Endothelial cell of umbilical vein (primary cell): ENCODE measurements at regions not wholly inside any gene's neighbourhood (a gene's known extent, or its start where the extent isn't known, plus 50 kb on each side); places are given as distances from the start of the nearest gene placed in this dataset.

Experiments used
- BruUV-seq: library from RNA; stranded (reverse); fragments of 400-500 nt; replicated peaks from 2 replicates; lab custom pipeline; 2021; lab: Mats Ljungman, UMichigan
- CTCF ChIA-PET: fragments of 300-600, 350-600 bp; sonication (Branson Sonifier 250); formaldehyde crosslinking; loops from one replicate; lab custom pipeline; 2021; ENCODE audit warnings: antibody characterized with exemption, inconsistent platforms; lab: Charles Lee
- POLR2A ChIA-PET: fragments of 300-600, 350-600 bp; sonication (Branson Sonifier 250); formaldehyde crosslinking; loops from one replicate; lab custom pipeline; 2021; ENCODE audit warnings: antibody characterized with exemption, inconsistent platforms; lab: Charles Lee
- DNase-seq: peaks from one replicate; pipeline ENCODE4 v3.0.0-alpha.2; 2011; ENCODE audit warnings: low read depth, low spot score
- FAIRE-seq: peaks from 2 replicates; lab custom pipeline; 2011; peaks lifted over from hg19 to GRCh38; lab: Jason Lieb, UNC
- H2AFZ ChIP-seq: 2 replicates; pipeline ENCODE4 v1.6.0; 2012; ENCODE audit warnings: low read depth, low read length, control low read depth, inconsistent platforms
- H3K27ac ChIP-seq: 2 replicates; pipeline ENCODE4 v1.5.1; 2011; ENCODE audit warnings: low read depth, mild to moderate bottlenecking, control low read depth, low read length, moderate library complexity; ENCODE audit not compliant: insufficient read depth
- H3K27me3 ChIP-seq, 2 experiments: 2 replicates each; pipeline versions ENCODE4 v1.6.0 to v1.6.1; 2011; ENCODE audit warnings: low read length in 2 of 2, mixed read lengths in 1 of 2; ENCODE audit not compliant: control insufficient read depth in 2 of 2, insufficient read depth in 2 of 2
- H3K36me3 ChIP-seq, 2 experiments: 2 replicates in 1 of 2; 3 replicates in 1 of 2; pipeline ENCODE4 v1.5.1; 2011; ENCODE audit warnings: low read length in 2 of 2, mild to moderate bottlenecking in 1 of 2, moderate library complexity in 1 of 2; ENCODE audit not compliant: control insufficient read depth in 2 of 2, insufficient read depth in 2 of 2; ENCODE audit errors: extremely low read depth in 1 of 2
- H3K4me1 ChIP-seq: 3 replicates; pipeline ENCODE4 v1.5.1; 2011; ENCODE audit warnings: mild to moderate bottlenecking, low read length; ENCODE audit not compliant: control insufficient read depth, insufficient read depth; ENCODE audit errors: extremely low read depth
- H3K4me2 ChIP-seq: 2 replicates; pipeline ENCODE4 v1.6.1; 2011; ENCODE audit warnings: low read length, control low read depth, mixed read lengths; ENCODE audit not compliant: insufficient read depth
- H3K4me3 ChIP-seq, 3 experiments: fragments of 200-600 bp in 1 of 3; sonication (generic), shearing (Covaris generic) in 1 of 3; replicated peaks in 1 of 3; 2 replicates each; pipeline ENCODE4 v1.5.1; 2011 to 2016; ENCODE audit warnings: control low read depth in 3 of 3, low read length in 3 of 3, mild to moderate bottlenecking in 2 of 3, inconsistent platforms in 1 of 3, low read depth in 1 of 3, moderate library complexity in 1 of 3; ENCODE audit not compliant: insufficient read depth in 1 of 3
- H3K79me2 ChIP-seq: 2 replicates; pipeline ENCODE4 v1.6.0; 2012; ENCODE audit warnings: low read length, inconsistent platforms; ENCODE audit not compliant: control insufficient read depth, insufficient read depth
- H3K9ac ChIP-seq: replicated peaks from 2 replicates; pipeline ENCODE3; 2011; ENCODE audit warnings: low read length, control low read depth; ENCODE audit not compliant: insufficient read depth; ENCODE audit errors: extremely low read depth
- H3K9me1 ChIP-seq: replicated peaks from 3 replicates; pipeline ENCODE4 v1.6.0; 2011; ENCODE audit warnings: mild to moderate bottlenecking, low read length; ENCODE audit not compliant: control insufficient read depth, insufficient read depth; ENCODE audit errors: extremely low read depth
- H3K9me3 ChIP-seq: replicated peaks from 2 replicates; pipeline ENCODE4 v1.5.1; 2012; ENCODE audit warnings: low read length, inconsistent platforms; ENCODE audit not compliant: control insufficient read depth, insufficient read depth
- H4K20me1 ChIP-seq: replicated peaks from 2 replicates; pipeline ENCODE3; 2011; ENCODE audit warnings: mild to moderate bottlenecking, low read length; ENCODE audit not compliant: control insufficient read depth, insufficient read depth; ENCODE audit errors: extremely low read depth
- CTCF ChIP-seq, 2 donors: IDR thresholded peaks; 1 replicate in 1 of 2; 2 replicates in 1 of 2; pipeline ENCODE4 v1.5.1; 2011; ENCODE audit warnings: low read length in 2 of 2, mild to moderate bottlenecking in 2 of 2, moderate library complexity in 2 of 2, control low read depth in 1 of 2, inconsistent platforms in 1 of 2, low read depth in 1 of 2; ENCODE audit not compliant: insufficient read depth in 1 of 2; ENCODE audit errors: extremely low read depth in 1 of 2
- EZH2 ChIP-seq: IDR thresholded peaks from 2 replicates; pipeline ENCODE4 v1.6.1; 2012; ENCODE audit warnings: borderline replicate concordance, low read depth, mild to moderate bottlenecking, moderate library complexity, low read length, inconsistent platforms; ENCODE audit not compliant: severe bottlenecking
- FOS ChIP-seq: IDR thresholded peaks from 2 replicates; pipeline ENCODE4 v1.6.1; 2011; ENCODE audit warnings: mild to moderate bottlenecking, low read length, moderate library complexity, borderline replicate concordance; ENCODE audit not compliant: insufficient read depth
- GATA2 ChIP-seq: IDR thresholded peaks from 2 replicates; pipeline ENCODE4 v1.7.0; 2011; ENCODE audit warnings: low read depth, mild to moderate bottlenecking, moderate library complexity, mixed read lengths, low read length; ENCODE audit not compliant: insufficient read length, insufficient read depth
- JUN ChIP-seq: IDR thresholded peaks from 2 replicates; pipeline ENCODE4 v1.6.1; 2011; ENCODE audit warnings: borderline replicate concordance, low read depth; ENCODE audit not compliant: insufficient read length, insufficient read depth
- MAX ChIP-seq: IDR thresholded peaks from 2 replicates; pipeline ENCODE4 v1.6.1; 2011; ENCODE audit not compliant: insufficient read depth, insufficient read length
- MYC ChIP-seq: IDR thresholded peaks from one replicate; pipeline ENCODE4 v1.6.1; 2011; ENCODE audit warnings: mild to moderate bottlenecking, low read depth, low read length
- POLR2A ChIP-seq: IDR thresholded peaks from 2 replicates; pipeline ENCODE4 v1.6.1; 2012; ENCODE audit warnings: low read depth, mild to moderate bottlenecking, control low read depth, low read length
- POLR2AphosphoS5 ChIP-seq: IDR thresholded peaks from 2 replicates; pipeline ENCODE4 v1.6.1; 2012; ENCODE audit warnings: low read depth, mild to moderate bottlenecking, control low read depth, low read length, moderate library complexity; ENCODE audit not compliant: insufficient read depth
- dilution Hi-C: fragments of 300-500 bp; cut with MboI; formaldehyde crosslinking; loops from one replicate; pipeline ENCODE4 v1.15.0; 2019; ENCODE audit warnings: low sequenced_read_pairs; ENCODE audit not compliant: extremely low pct_ligation_motif_present
- intact Hi-C: fragments of 100-400 bp; cut with micrococcal nuclease; formaldehyde crosslinking; loops from one replicate; pipeline ENCODE4 v1.10.0; 2022

- Histone ChIP-seq H3K4me3 (no peak overlapping the region), H3K27me3 (no peaks in the 10 kb centered on the region), H3K27ac (no peak overlapping the region), H3K4me1 (no peaks in the 10 kb centered on the region), H3K9me3 (no peaks in the 10 kb centered on the region), H3K4me2 (no peak overlapping the region), H3K9me1 (no peaks in the 10 kb centered on the region), H3K36me3 (no peaks in the 10 kb centered on the region), H3K9ac (no peak overlapping the region), H2AFZ (no peak overlapping the region), H4K20me1 (no peaks in the 10 kb centered on the region), H3K79me2 (no peaks in the 10 kb centered on the region)
- no TSS peak for BruUV-seq
- no peak for TF ChIP-seq MYC
- TF ChIP-seq MAX, result no peak
- no peak for TF ChIP-seq CTCF (IDR thresholded peaks at IDR 0.05; ENCODE audit: extremely low read depth in 1 of 2, insufficient read depth in 1 of 2, low read depth in 1 of 2, low read length in 2 of 2)
- TF ChIP-seq POLR2AphosphoS5, result no peak
- TF ChIP-seq EZH2, result no peak
- TF ChIP-seq JUN, result no peak
- TF ChIP-seq GATA2, result no peak
- TF ChIP-seq FOS, result no peak
- TF ChIP-seq POLR2A, result no peak
- no peak for DNase-seq
- POLR2A ChIA-PET, result no interaction called here
- FAIRE-seq, result no peak
- CTCF ChIA-PET, result no interaction called here
- dilution Hi-C loops, result no loop called here
- intact Hi-C loops, result no loop called here
Measured at GRCh38 chr3:18241837-18242236, 183.3 kb downstream of the SATB1 start.
